GM18499 (cell line): ENCODE measurements at regions not wholly inside any gene's neighbourhood (a gene's known extent, or its start where the extent isn't known, plus 50 kb on each side); places are given as distances from the start of the nearest gene placed in this dataset.
"Not testable (repeated sequence)": the region's sequence is repeated elsewhere in the genome, so short reads cannot be mapped to it uniquely, and the experiment has no call there.

ENCODE experiments used
- ATAC-seq: cut with Tn5 transposase; IDR thresholded peaks from one replicate; pipeline ENCODE4 v1.9.1; 2021; ENCODE audit warnings: moderate number of reproducible peaks; ENCODE audit not compliant: insufficient read depth, unreplicated experiment

GRCh38 chr15:22303112-22303511 is 155.6 kb upstream of the GOLGA6L22 start:
- not testable (repeated sequence) for ATAC-seq
